ENCODE measurements at regions not wholly inside any gene's neighbourhood (a gene's known extent, or its start where the extent isn't known, plus 50 kb on each side); places are given as distances from the start of the nearest gene placed in this dataset.

DNA sequence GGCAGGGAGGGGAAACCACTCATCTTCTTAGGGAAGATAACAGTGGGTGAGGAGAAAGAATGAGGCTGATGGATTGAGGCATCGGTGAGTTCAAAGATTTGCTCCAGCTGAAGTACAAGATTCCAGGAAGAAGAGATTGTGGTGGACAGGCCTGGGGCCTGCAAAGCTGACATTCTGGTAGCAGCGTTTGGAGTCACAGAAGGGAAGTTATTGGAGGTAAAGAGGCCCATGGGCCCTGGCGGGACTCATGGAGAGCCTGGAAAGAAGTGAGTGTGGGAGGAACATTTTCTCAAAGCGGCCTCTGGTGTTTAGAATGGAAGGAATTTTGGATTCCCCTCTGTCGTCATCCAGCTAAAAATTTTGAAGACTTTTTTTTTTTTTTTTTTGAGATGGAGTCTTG, 160.0 kb upstream of the KLF6 start:
- DNase-seq: no peak
- no peak overlapping the region for H3K27ac ChIP-seq
- WGBS, 2 donors: 86 to 87% methylated on average over 5 of the region's 5 CpGs
- no peak for TF ChIP-seq CTCF (IDR thresholded peaks at IDR 0.05)
- no peak for TF ChIP-seq POLR2A (IDR thresholded peaks at IDR 0.05)
- H3K9me3 ChIP-seq: no peaks in the 10 kb centered on the region
- no peak overlapping the region for H3K4me3 ChIP-seq (replicated peaks in 1 of 3)
- no peaks in the 10 kb centered on the region for H3K4me1 ChIP-seq
- intact Hi-C loops (cut with DNase I): no loop called here
- H3K36me3 ChIP-seq: no peaks in the 10 kb centered on the region
- H3K27me3 ChIP-seq: no peaks in the 10 kb centered on the region

GRCh38 chr10:3944591-3944990, 159.6 kb upstream of the KLF6 start:
- intact Hi-C loops (cut with DNase I): no loop called here
- no peak for DNase-seq
- TF ChIP-seq POLR2A (IDR thresholded peaks at IDR 0.05): no peak
- no peak for TF ChIP-seq CTCF (IDR thresholded peaks at IDR 0.05)

DNA sequence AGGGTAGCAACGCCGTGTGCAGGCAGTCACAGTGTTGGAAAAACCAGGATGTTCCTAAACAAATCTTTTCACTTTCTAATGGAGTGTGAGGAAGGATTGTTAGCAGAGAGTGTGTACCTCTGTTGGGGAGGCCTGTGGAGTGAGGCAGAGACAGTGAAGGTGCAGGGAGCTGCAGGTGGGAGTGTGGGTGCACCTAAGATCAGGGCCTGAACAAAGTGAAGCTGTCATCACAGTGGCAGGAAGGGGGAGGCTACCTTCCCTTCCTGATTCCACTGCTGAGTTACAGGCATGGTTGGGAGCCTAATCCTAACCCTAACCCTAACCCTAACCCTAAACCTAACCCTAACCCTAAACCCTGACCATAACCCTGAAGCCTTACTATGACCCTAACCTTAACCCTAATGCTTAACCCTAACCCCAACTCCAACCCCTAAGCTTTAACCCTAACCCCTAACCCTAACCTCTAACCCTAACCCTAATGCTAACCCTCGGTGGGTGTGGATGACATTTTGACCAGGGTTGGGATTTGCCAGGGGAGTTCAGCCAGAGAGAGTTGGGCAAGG, 158.8 kb upstream of the KLF6 start:
- intact Hi-C loops (cut with DNase I): no loop called here
- H3K9me3 ChIP-seq: no peaks in the 10 kb centered on the region
- DNase-seq: no peak
- H3K4me3 ChIP-seq (replicated peaks in 1 of 3): no peak overlapping the region
- H3K4me1 ChIP-seq: no peaks in the 10 kb centered on the region
- no peaks in the 10 kb centered on the region for H3K36me3 ChIP-seq
- TF ChIP-seq CTCF (IDR thresholded peaks at IDR 0.05): no peak
- TF ChIP-seq POLR2A (IDR thresholded peaks at IDR 0.05): no peak
- H3K27ac ChIP-seq: no peak overlapping the region
- H3K27me3 ChIP-seq: no peaks in the 10 kb centered on the region
- WGBS, 2 donors: 65 to 95% methylated on average over 3 of the region's 3 CpGs

More at GRCh38 chr10:3944591-3944990, 159.6 kb upstream of the KLF6 start:
- WGBS, 2 donors: 95 to 100% methylated on average over 2 of the region's 2 CpGs
- Histone ChIP-seq H3K36me3 (no peaks in the 10 kb centered on the region), H3K4me3 (replicated peaks in 1 of 3) (no peak overlapping the region), H3K9me3 (no peaks in the 10 kb centered on the region), H3K27ac (no peak overlapping the region), H3K27me3 (no peaks in the 10 kb centered on the region), H3K4me1 (no peaks in the 10 kb centered on the region)

DNA sequence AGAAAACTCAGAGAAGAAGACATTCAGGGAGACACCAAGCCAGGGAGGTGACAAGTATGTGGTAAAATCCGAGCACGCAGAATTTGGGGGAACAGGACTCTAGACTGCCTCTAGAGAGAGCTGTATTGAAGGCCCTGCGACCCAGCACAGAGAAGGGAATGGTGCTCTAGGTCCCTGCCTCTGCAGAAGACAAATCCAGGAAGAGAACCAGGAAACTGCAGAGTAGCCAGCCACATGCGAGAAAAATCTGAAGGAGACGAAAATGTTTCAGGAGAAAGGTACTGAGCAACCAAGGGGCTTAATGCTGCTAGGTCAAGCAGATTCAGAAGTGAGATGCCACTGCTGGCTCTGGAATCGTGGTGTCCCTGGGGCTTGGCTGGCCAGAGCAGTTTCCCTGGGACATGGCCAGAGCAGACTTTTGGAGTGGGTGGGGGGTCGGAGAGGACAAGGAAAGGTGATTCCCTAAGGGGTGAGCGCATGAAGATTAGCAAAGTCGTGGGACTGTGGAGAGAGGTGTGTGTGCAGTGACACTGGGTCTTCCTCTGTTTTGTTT, 158.0 kb upstream of the KLF6 start:
- 84 to 86% methylated on average over 9 of the region's 9 CpGs for WGBS, 2 donors

More for the DNA sequence above, 158.0 kb upstream of the KLF6 start:
- Histone ChIP-seq H3K36me3 (no peaks in the 10 kb centered on the region), H3K4me1 (no peaks in the 10 kb centered on the region), H3K9me3 (no peaks in the 10 kb centered on the region), H3K27me3 (no peaks in the 10 kb centered on the region), H3K27ac (no peak overlapping the region), H3K4me3 (replicated peaks in 1 of 3) (no peak overlapping the region)
- DNase-seq: no peak
- no peak for TF ChIP-seq CTCF (IDR thresholded peaks at IDR 0.05)
- TF ChIP-seq POLR2A (IDR thresholded peaks at IDR 0.05): no peak
- intact Hi-C loops (cut with DNase I): no loop called here

Measured in thyroid gland (tissue), 4 donors.